ENCODE measurements at regions not wholly inside any gene's neighbourhood (a gene's known extent, or its start where the extent isn't known, plus 50 kb on each side); places are given as distances from the start of the nearest gene placed in this dataset.
"Not testable (repeated sequence)": the region's sequence is repeated elsewhere in the genome, so short reads cannot be mapped to it uniquely, and the experiment has no call there.

- no peak for DNase-seq (ENCODE audit: low read depth in 2 of 2)
Measured at GRCh38 chr6:137709424-137710236, 157.4 kb upstream of the TNFAIP3 start.

DNA sequence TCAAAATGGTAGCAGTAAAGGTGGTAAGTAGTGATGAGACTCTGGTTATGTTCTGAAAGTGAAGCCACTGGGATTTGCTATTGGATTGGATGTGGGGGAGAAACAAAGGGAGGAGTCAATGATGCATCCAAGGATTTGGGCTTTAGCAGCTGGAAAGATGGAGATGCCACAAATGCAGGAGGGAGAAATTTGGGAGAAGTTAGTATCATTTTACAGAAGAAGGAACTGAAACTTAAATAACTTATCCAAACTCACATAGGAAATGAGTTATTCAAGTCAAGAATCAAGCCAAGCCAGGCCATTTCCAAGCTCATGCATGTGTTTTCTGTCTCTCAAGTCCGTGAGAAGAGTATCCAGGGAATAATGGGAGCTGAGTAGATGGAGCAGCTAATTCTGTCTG is 155.1 kb upstream of the TNFAIP3 start:
- no peak for DNase-seq (ENCODE audit: low read depth in 2 of 2)

DNA sequence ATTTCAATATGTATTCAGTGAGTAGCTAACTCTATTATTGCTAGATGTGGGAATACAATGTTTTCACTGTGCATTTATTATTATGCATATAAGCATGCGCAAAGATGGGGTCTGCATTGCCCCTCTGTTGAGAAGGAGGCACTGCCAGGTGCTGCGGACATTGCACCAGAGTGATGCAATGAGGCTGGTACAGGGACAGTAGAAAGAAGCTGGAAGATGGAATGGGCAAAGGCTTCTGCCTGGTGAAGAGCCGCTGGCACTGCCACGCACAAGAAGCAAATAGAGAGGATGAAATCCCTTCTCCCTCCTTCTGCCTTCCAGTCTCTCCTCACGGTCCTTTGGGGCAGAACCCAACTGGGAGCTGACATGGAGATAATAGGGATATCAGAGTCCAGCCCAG is 154.5 kb upstream of the TNFAIP3 start:
- no peak for DNase-seq (ENCODE audit: low read depth in 2 of 2)

DNA sequence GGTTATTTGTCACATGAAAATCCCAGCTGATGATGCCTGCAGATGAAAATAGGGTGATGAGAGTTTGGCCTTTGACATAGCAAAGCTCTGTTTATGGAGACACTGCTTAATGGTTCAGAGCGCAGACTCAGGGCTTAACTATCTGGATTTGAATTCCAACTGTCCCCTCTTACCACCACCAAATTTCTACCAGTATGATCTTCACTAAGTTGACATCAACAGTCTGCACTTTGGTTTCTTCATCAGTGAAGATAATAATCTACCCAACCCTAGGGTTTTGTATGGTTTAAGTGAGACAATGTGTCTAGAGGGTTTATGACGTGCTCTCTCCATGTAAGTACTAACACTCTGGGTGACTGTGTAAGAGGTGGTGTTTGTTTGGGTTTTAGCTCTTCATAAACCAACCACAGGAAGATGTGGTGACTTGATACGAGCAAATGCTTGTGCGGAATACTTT is 151.4 kb upstream of the TNFAIP3 start:
- no peak for DNase-seq (ENCODE audit: low read depth in 2 of 2)

GRCh38 chr6:137717074-137718073 is 149.7 kb upstream of the TNFAIP3 start:
- DNase-seq (ENCODE audit: low read depth in 2 of 2), result no peak

- DNase-seq (ENCODE audit: low read depth in 2 of 2), result not testable (repeated sequence)
Measured at GRCh38 chr6:137718903-137719302, 148.2 kb upstream of the TNFAIP3 start.

DNA sequence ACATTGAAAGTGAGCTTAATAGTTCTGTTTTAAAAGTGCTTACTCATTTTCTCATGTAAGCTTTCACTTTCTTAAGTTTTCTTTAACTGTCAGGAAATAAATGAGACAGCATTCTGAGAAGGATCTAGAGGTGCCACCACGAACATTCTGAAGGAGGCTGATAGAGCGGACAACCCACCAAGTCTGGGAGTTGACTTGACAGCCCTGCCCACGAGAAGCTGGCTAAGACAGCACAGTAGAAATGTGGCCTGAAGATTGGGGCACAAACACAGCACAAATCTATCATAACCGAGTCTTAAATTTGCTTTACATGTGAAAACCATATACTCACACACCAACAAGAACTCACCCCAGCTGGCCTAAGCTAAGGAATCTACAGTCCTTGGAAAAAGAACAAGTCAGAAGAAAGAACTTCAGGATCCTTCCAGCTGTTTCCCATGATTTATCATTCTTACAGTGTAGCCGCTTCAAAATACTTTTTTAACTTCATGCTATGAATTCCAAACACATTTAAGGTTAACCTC is 144.2 kb upstream of the TNFAIP3 start:
- no peak for DNase-seq (ENCODE audit: low read depth in 2 of 2)

DNA sequence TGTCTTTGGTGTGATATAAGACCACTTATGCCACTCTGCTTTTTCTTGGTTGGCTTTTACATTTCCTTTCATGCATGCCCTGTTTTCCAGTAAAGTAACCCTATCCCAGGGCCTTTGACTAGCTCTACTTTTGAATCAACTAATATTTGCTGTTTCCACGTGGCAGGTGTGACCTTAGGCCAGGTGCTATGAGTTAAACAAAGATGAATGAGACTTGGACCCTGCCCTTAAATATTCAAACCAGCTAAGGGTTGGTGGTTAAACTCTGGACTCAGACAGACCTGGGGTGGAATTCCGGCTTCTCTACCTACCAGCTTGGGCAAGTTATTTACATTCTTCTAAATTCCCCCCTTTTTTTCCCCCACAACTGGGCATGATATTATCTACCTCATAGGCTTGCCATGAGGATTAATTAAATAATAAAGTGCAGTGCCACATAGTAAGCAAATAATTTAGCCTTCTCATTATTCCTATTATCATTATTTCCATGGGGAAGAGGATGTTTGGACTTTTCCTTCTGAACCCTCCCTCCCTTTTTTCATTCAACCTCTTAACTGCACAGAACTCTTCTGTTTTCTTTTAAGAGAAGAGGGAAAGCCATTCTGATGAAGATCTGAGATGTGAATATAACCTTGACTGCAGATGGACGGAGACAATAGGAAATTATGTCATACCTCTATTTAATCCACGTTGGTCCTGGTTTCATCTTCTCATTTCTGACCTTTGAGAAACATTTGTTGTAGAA is 143.6 kb upstream of the TNFAIP3 start:
- no peak for DNase-seq (ENCODE audit: low read depth in 2 of 2)

DNA sequence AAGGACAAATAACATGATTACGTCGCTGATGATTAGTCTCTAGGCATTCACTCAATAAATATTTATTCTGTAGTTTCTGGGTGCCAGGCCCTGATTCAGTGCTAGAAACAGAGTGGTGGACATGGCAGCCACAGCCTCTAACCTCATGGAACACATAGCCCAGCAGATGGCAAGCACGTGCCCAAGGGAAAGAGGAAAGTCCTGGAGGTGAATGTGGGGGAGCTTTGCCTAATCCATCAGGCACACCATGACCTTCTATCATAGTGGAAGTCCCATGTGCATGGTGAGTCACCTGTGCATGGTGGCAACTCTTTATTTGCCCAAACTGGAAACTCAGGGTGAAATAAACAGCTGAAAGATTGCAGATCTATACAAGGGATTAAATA is 143.0 kb upstream of the TNFAIP3 start:
- DNase-seq (ENCODE audit: low read depth in 2 of 2), result no peak

GRCh38 chr6:137724495-137725211 is 142.4 kb upstream of the TNFAIP3 start:
- no peak for DNase-seq (ENCODE audit: low read depth in 2 of 2)

DNA sequence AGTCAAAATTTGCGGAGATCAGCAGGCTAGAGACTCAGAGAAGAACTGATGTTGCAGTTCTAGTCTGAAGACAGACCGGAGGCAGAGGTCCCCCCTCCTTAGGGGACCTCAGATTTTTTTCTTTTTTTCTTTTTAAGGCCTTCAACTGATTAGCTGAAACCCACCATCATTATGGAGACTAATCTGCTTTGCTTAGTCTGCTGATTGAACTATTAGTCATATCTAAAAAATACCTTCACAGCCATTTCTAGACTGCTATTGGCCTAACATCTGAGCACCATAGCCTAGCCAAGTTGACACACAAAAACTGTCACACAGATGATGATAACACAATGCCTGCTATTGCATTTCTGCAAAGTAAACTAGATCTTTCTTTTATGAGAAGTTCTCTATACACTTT is 141.1 kb upstream of the TNFAIP3 start:
- DNase-seq (ENCODE audit: low read depth in 2 of 2), result no peak

- DNase-seq (ENCODE audit: low read depth in 2 of 2), result no peak
Measured at GRCh38 chr6:137726582-137726981, 140.5 kb upstream of the TNFAIP3 start.

- no peak for DNase-seq (ENCODE audit: low read depth in 2 of 2)
Measured at GRCh38 chr6:137727216-137727765, 139.8 kb upstream of the TNFAIP3 start.

DNA sequence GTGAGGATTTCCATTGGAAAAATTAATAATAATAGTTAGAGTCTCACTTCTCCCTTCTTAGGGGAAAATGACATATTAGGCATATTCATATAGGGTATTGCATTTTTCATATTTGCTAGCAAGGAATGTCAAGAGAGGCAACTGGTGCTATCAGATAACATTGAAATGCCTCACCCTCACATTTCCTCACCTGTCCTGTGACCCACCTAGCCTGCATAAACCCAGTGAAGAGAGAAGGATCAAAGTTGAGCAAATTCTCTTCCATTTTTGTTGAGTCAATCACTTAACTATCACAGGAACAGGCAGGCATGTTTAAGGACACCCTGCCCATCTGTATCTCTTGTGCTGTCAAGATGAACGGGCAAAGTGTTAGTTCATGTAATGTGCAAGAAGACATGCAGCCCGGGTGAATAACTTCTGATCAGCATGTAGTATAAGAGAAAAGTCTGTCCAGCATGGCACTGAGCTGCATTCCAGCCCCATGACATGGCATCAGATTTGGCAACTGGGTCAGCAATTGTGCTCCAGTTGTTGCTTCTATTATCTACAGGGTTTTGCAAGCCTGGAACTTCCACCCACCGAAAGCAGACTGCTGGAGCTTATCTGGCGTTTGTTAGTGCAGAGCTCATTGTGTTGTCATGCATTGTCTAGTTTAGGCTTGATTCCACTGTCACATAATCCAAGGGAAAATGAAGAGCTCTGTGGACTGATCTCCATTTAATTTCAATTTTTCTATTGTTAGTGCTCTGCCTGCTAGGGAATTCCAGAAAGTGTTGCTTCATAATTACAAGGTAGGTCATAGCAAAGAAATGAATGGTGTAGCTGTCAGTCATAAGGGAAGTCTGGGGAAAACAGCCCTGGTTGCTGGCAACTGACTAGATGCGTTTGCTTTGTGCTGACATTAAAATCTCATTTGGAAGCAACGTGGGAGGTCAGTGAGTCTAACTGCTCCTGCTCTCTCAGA is 138.4 kb upstream of the TNFAIP3 start:
- DNase-seq (ENCODE audit: low read depth in 2 of 2), result no peak

GRCh38 chr6:137729866-137730629 is 137.0 kb upstream of the TNFAIP3 start:
- no peak for DNase-seq (ENCODE audit: low read depth in 2 of 2)

DNA sequence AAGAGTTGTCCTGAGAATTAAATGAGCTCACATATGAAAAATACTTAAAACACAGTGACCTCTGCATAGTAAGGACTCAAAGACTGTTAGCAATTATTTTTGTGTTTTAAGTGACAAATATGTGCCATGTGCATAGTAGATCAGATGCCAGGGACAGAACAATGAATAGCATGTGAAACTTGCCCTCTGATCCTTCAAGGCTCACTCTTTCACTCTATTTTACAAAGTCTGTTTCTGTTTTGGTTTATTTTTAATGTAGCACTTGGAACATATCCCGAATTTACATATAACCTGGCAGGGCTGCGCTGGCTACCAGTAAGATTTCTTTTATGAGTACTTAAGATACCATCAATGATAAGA is 135.5 kb upstream of the TNFAIP3 start:
- DNase-seq (ENCODE audit: low read depth in 2 of 2), result no peak

DNA sequence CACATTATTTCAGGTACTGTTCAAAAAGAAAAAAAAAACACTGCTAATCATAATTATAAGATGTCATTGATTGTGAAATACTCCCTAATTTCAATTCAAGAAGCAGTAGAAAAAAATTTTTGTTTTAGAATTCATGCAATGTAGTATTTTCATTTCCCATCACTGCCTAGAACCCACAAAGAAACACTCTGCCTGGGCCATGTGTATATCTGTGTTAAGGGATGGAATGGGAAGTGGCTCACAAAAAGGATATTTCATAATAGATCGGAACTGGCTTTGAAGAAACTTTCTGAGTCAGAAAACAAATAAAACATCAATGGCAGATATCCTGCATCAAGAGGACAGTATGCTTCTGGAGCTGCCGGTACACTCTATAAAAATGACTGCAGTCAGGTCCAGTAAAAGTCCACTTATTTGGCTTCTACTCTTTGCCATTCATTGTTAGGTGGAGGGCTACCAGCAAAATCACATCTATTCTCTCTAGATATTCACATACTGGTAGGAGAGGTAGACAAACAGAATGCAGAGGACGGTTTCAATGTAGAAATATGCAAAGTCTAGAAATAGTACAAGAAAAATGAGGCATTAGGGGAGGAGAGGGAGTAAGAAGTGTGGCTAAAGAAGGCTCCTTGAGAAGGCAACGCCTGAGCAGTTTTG is 135.0 kb upstream of the TNFAIP3 start:
- no peak for DNase-seq (ENCODE audit: low read depth in 2 of 2)

DNA sequence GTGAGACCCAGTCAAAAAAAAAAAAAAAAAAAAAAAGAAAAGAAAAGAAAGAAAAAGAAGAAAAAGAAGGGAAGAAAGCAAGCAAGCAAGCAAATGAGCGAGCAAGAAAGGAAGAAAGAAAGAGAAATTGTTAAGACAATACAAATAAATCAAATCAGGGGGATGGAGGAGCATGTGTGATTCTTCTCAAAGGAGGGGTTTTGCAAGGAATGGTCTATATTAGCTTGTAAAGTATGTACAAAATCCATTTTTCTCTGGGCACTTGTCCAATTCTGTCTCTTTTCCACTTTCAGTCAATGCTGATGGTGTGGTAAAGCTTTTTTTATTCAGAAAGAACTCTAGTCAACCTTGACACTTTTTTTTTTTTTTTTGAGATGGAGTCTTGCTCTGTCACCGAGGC is 133.7 kb upstream of the TNFAIP3 start:
- DNase-seq (ENCODE audit: low read depth in 2 of 2), result no peak
